Activated CD8-positive, alpha-beta T cell treated with anti-CD3 and anti-CD28 coated beads for 36 hours (primary cell): ENCODE measurements at regions not wholly inside any gene's neighbourhood (a gene's known extent, or its start where the extent isn't known, plus 50 kb on each side); places are given as distances from the start of the nearest gene placed in this dataset.

ENCODE experiments used
- ATAC-seq: fragments of 200-7000 bp; cut with Tn5 transposase; one replicate; pipeline ENCODE4 v1.10.0; 2021; ENCODE audit warnings: mild to moderate bottlenecking, moderate library complexity
- CTCF ChIA-PET: fragments of 350-600 bp; sonication (Branson Sonifier 250); formaldehyde crosslinking; loops from one replicate; lab custom pipeline; 2021; ENCODE audit warnings: antibody characterized with exemption; lab: Charles Lee
- POLR2A ChIA-PET: fragments of 350-600 bp; sonication (Branson Sonifier 250); formaldehyde crosslinking; loops from one replicate; lab custom pipeline; 2021; ENCODE audit warnings: antibody characterized with exemption; lab: Charles Lee
- DNase-seq: peaks from one replicate; pipeline ENCODE4 v3.0.0-alpha.2; 2020
- H3K27ac Mint-ChIP-seq: one replicate; pipeline ENCODE4 v1.8.0; 2021; ENCODE audit warnings: mild to moderate bottlenecking, mixed read lengths
- H3K27me3 Mint-ChIP-seq: one replicate; pipeline ENCODE4 v1.8.0; 2021; ENCODE audit warnings: mixed read lengths
- H3K36me3 Mint-ChIP-seq: one replicate; pipeline ENCODE4 v1.8.0; 2021; ENCODE audit warnings: low read depth, mixed read lengths
- H3K4me1 Mint-ChIP-seq: one replicate; pipeline ENCODE4 v1.8.0; 2021; ENCODE audit warnings: low read depth, mixed read lengths
- H3K4me3 Mint-ChIP-seq: one replicate; pipeline ENCODE4 v1.8.0; 2021; ENCODE audit warnings: mild to moderate bottlenecking, moderate library complexity, mixed read lengths
- H3K9me3 Mint-ChIP-seq: one replicate; pipeline ENCODE4 v1.8.0; 2021; ENCODE audit warnings: mixed read lengths
- CTCF ChIP-seq: fragments of 200-600 bp; IDR thresholded peaks from one replicate; pipeline ENCODE4 v1.8.0; 2022; ENCODE audit warnings: antibody characterized with exemption, mild to moderate bottlenecking
- intact Hi-C: fragments of 100-400 bp; cut with micrococcal nuclease; formaldehyde crosslinking; loops from one replicate; pipeline ENCODE4 v1.10.0; 2022

GRCh38 chr2:221050020-221050795 is 521.9 kb downstream of the EPHA4 start:
- Mint-ChIP-seq H3K27me3 (no peaks in the 10 kb centered on the region), H3K9me3 (no peaks in the 10 kb centered on the region), H3K27ac (no peak overlapping the region), H3K36me3 (no peaks in the 10 kb centered on the region), H3K4me3 (no peak overlapping the region), H3K4me1 (no peaks in the 10 kb centered on the region)
- no peak for TF ChIP-seq CTCF
- POLR2A ChIA-PET: no interaction called here
- CTCF ChIA-PET: no interaction called here
- no peak for ATAC-seq
- intact Hi-C loops: no loop called here
- DNase-seq: no peak

- ATAC-seq (no peak), DNase-seq (no peak)
- Mint-ChIP-seq H3K9me3 (no peaks in the 10 kb centered on the region), H3K36me3 (no peaks in the 10 kb centered on the region), H3K27ac (no peak overlapping the region), H3K4me1 (no peaks in the 10 kb centered on the region), H3K27me3 (no peaks in the 10 kb centered on the region), H3K4me3 (no peak overlapping the region)
- CTCF ChIA-PET: no interaction called here
- POLR2A ChIA-PET: no interaction called here
- no peak for TF ChIP-seq CTCF
- intact Hi-C loops: no loop called here
Observed at GRCh38 chr2:221051162-221051561, 520.9 kb downstream of the EPHA4 start.

GRCh38 chr2:221060376-221060775 is 511.7 kb downstream of the EPHA4 start:
- CTCF ChIA-PET: no interaction called here
- Mint-ChIP-seq H3K27me3 (peaks cover 10% of the 10 kb centered on the region), H3K4me3 (no peak overlapping the region), H3K9me3 (no peaks in the 10 kb centered on the region), H3K27ac (no peak overlapping the region), H3K36me3 (no peaks in the 10 kb centered on the region), H3K4me1 (no peaks in the 10 kb centered on the region)
- ATAC-seq: no peak
- TF ChIP-seq CTCF: no peak
- POLR2A ChIA-PET: no interaction called here
- DNase-seq: no peak
- intact Hi-C loops: no loop called here

GRCh38 chr2:221063568-221063967 is 508.5 kb downstream of the EPHA4 start:
- ChIA-PET POLR2A (no interaction called here), CTCF (no interaction called here)
- no peak for DNase-seq
- Mint-ChIP-seq H3K27me3 (peaks cover 9% of the 10 kb centered on the region), H3K4me1 (no peaks in the 10 kb centered on the region), H3K27ac (no peak overlapping the region), H3K9me3 (no peaks in the 10 kb centered on the region), H3K4me3 (no peak overlapping the region), H3K36me3 (no peaks in the 10 kb centered on the region)
- intact Hi-C loops: no loop called here
- no peak for TF ChIP-seq CTCF
- ATAC-seq: no peak

GRCh38 chr2:221064058-221064854 is 507.8 kb downstream of the EPHA4 start:
- Mint-ChIP-seq H3K36me3 (no peaks in the 10 kb centered on the region), H3K27ac (no peak overlapping the region), H3K27me3 (peaks cover 9% of the 10 kb centered on the region), H3K4me1 (no peaks in the 10 kb centered on the region), H3K4me3 (no peak overlapping the region), H3K9me3 (no peaks in the 10 kb centered on the region)
- POLR2A ChIA-PET: no interaction called here
- DNase-seq: no peak
- no peak for ATAC-seq
- intact Hi-C loops: no loop called here
- no peak for TF ChIP-seq CTCF
- CTCF ChIA-PET: no interaction called here
